GM12878 (cell line): ENCODE measurements at regions not wholly inside any gene's neighbourhood (a gene's known extent, or its start where the extent isn't known, plus 50 kb on each side); places are given as distances from the start of the nearest gene placed in this dataset.

Experiments
- GABPA ChIP-seq: IDR thresholded peaks from 2 replicates; pipeline ENCODE4 v1.6.1; 2014; ENCODE audit warnings: antibody characterized with exemption, low read depth, mild to moderate bottlenecking, inconsistent platforms
- HDGF ChIP-seq: fragments of 450-650 bp; IDR thresholded peaks from 2 replicates; pipeline ENCODE4 v1.6.1; 2016; ENCODE audit warnings: antibody characterized with exemption
- IRF3 ChIP-seq: fragments of 450-650 bp; IDR thresholded peaks from 2 replicates; pipeline ENCODE4 v1.6.1; 2014; ENCODE audit warnings: mild to moderate bottlenecking
- JUNB ChIP-seq: IDR thresholded peaks from 2 replicates; pipeline ENCODE4 v1.6.1; 2016; ENCODE audit warnings: antibody characterized with exemption, mild to moderate bottlenecking
- MAX ChIP-seq: IDR thresholded peaks from 2 replicates; pipeline ENCODE4 v1.6.1; 2012; ENCODE audit warnings: low read depth, low read length, improper control_type of control experiment
- NBN ChIP-seq: fragments of 450-650 bp; IDR thresholded peaks from 2 replicates; pipeline ENCODE4 v1.6.1; 2016
- NKRF ChIP-seq: fragments of 450-650 bp; conservative IDR thresholded peaks from 2 replicates; pipeline ENCODE4 v1.6.1; 2017; ENCODE audit warnings: mild to moderate bottlenecking, moderate library complexity
- PAX5 ChIP-seq: IDR thresholded peaks from 2 replicates; pipeline ENCODE4 v1.6.1; 2011; ENCODE audit warnings: low read depth, low read length, borderline replicate concordance
- RCOR1 ChIP-seq: conservative IDR thresholded peaks from 2 replicates; pipeline ENCODE4 v1.6.1; 2012; ENCODE audit warnings: low read depth, low read length, improper control_type of control experiment
- RUNX3 ChIP-seq: IDR thresholded peaks from 2 replicates; pipeline ENCODE4 v1.6.1; 2012; ENCODE audit warnings: low read length, inconsistent platforms
- SKIL ChIP-seq: fragments of 450-650 bp; IDR thresholded peaks from 2 replicates; pipeline ENCODE4 v1.6.1; 2017; ENCODE audit warnings: mild to moderate bottlenecking, low read depth, inconsistent platforms; ENCODE audit not compliant: poor library complexity, severe bottlenecking
- SUPT20H ChIP-seq: IDR thresholded peaks from 2 replicates; pipeline ENCODE4 v1.6.1; 2011; ENCODE audit warnings: low read depth, mild to moderate bottlenecking, low read length, moderate library complexity, borderline replicate concordance; ENCODE audit not compliant: control insufficient read depth
- TARDBP ChIP-seq: IDR thresholded peaks from 2 replicates; pipeline ENCODE4 v1.6.1; 2016; ENCODE audit warnings: borderline replicate concordance
- TBL1XR1 ChIP-seq: IDR thresholded peaks from 2 replicates; pipeline ENCODE4 v1.6.1; 2012; ENCODE audit warnings: low read depth, low read length, improper control_type of control experiment
- WRNIP1 ChIP-seq: IDR thresholded peaks from 2 replicates; pipeline ENCODE4 v1.6.1; 2011; ENCODE audit warnings: low read depth, low read length, improper control_type of control experiment, borderline replicate concordance
- YBX1 ChIP-seq: fragments of 450-650 bp; IDR thresholded peaks from 2 replicates; pipeline ENCODE4 v1.6.1; 2016; ENCODE audit warnings: antibody characterized with exemption
- ZBTB11 ChIP-seq: fragments of 450-650 bp; formaldehyde crosslinking; IDR thresholded peaks from 2 replicates; pipeline ENCODE4 v1.5.0; 2022; ENCODE audit warnings: mild to moderate bottlenecking, missing genetic modification characterization

- no peak for TF ChIP-seq GABPA
- TF ChIP-seq WRNIP1, result no peak
- TF ChIP-seq YBX1, result no peak
- no peak for TF ChIP-seq RCOR1
- TF ChIP-seq PAX5, result 0 out of 2 replicates have a peak, but pooled peaks have one; percentile 8
- no peak for TF ChIP-seq SKIL
- TF ChIP-seq SUPT20H, result no peak
- TF ChIP-seq HDGF, result no peak
- peak; percentile 24; the same call in 1 of the 2 replicates for TF ChIP-seq NBN
- TF ChIP-seq TARDBP, result no peak
- TF ChIP-seq ZBTB11, result no peak
- no peak for TF ChIP-seq MAX
- TF ChIP-seq JUNB, result no peak
- peak; percentile 51 for TF ChIP-seq RUNX3
- peak; percentile 67; the same call in 1 of the 2 replicates for TF ChIP-seq NKRF
- no peak for TF ChIP-seq TBL1XR1
- TF ChIP-seq IRF3, result no peak
These were observed 58.0 kb upstream of the GSE1 start (continued) for GRCh38 chr16:85554889-85555718.
